Caco-2 (cell line): ENCODE measurements at regions not wholly inside any gene's neighbourhood (a gene's known extent, or its start where the extent isn't known, plus 50 kb on each side); places are given as distances from the start of the nearest gene placed in this dataset.
"Not testable (repeated sequence)": the region's sequence is repeated elsewhere in the genome, so short reads cannot be mapped to it uniquely, and the experiment has no call there.

Experiments used
- BruUV-seq: library from RNA; stranded (reverse); fragments of 400-500 nt; replicated peaks from 2 replicates; lab custom pipeline; 2021; lab: Mats Ljungman, UMichigan
- CTCF ChIA-PET: fragments of 300-600 bp; sonication (Branson Sonifier 250); formaldehyde crosslinking; loops from one replicate; lab custom pipeline; 2022; ENCODE audit warnings: antibody characterized with exemption; lab: Charles Lee
- POLR2A ChIA-PET: fragments of 300-600 bp; sonication (Branson Sonifier 250); formaldehyde crosslinking; loops from one replicate; lab custom pipeline; 2022; ENCODE audit warnings: antibody characterized with exemption; lab: Charles Lee
- DNase-seq, 2 experiments: peaks; one replicate each; pipeline versions ENCODE4 v3.0.0 to v3.0.0-alpha.2; 2020 to 2022
- H3K27me3 ChIP-seq: replicated peaks from 2 replicates; pipeline ENCODE4 v1.6.0; 2011; ENCODE audit warnings: low read length; ENCODE audit not compliant: control insufficient read depth, insufficient read depth
- H3K36me3 ChIP-seq: 2 replicates; pipeline ENCODE4 v1.5.1; 2011; ENCODE audit warnings: low read length; ENCODE audit not compliant: control insufficient read depth, insufficient read depth
- H3K4me1 ChIP-seq: fragments of 250-450 bp; sonication (Bioruptor Pico); 2 replicates; pipeline ENCODE4 v1.5.1; 2020; ENCODE audit warnings: mild to moderate bottlenecking
- H3K4me3 ChIP-seq: 2 replicates; pipeline ENCODE4 v1.5.1; 2011; ENCODE audit warnings: low read depth, mild to moderate bottlenecking, control low read depth, low read length
- H3K9me3 ChIP-seq: fragments of 250-450 bp; sonication (Bioruptor Pico); 2 replicates; pipeline ENCODE4 v1.5.1; 2020; ENCODE audit warnings: mild to moderate bottlenecking, moderate library complexity
- H3K27ac Mint-ChIP-seq: one replicate; pipeline ENCODE4 v1.8.0; 2022; ENCODE audit warnings: mixed read lengths; ENCODE audit not compliant: unreplicated experiment
- H3K27me3 Mint-ChIP-seq: one replicate; pipeline ENCODE4 v1.8.0; 2022; ENCODE audit warnings: mixed read lengths; ENCODE audit not compliant: insufficient read depth, unreplicated experiment
- H3K36me3 Mint-ChIP-seq: one replicate; pipeline ENCODE4 v1.8.0; 2022; ENCODE audit warnings: mild to moderate bottlenecking, mixed read lengths; ENCODE audit not compliant: insufficient read depth, unreplicated experiment
- H3K4me1 Mint-ChIP-seq: one replicate; pipeline ENCODE4 v1.8.0; 2022; ENCODE audit warnings: low read depth, mixed read lengths; ENCODE audit not compliant: unreplicated experiment
- H3K4me3 Mint-ChIP-seq: one replicate; pipeline ENCODE4 v1.8.0; 2022; ENCODE audit warnings: mild to moderate bottlenecking, moderate library complexity, mixed read lengths; ENCODE audit not compliant: unreplicated experiment
- H3K9me3 Mint-ChIP-seq: one replicate; pipeline ENCODE4 v1.8.0; 2022; ENCODE audit warnings: mixed read lengths; ENCODE audit not compliant: unreplicated experiment
- intact Hi-C: fragments of 100-400 bp; cut with micrococcal nuclease; formaldehyde crosslinking; loops from one replicate; pipeline ENCODE4 v1.10.0; 2022; ENCODE audit not compliant: unreplicated experiment
- TF ChIP-seq, protein P1 (sequence below), 2 experiments: fragments of 200-600 bp in 1 of 2; IDR thresholded peaks; 1 replicate in 1 of 2; 2 replicates in 1 of 2; pipeline versions ENCODE4 v1.5.1 to v1.8.0; 2011 to 2022; ENCODE audit warnings: antibody characterized with exemption in 1 of 2, control low read depth in 1 of 2, inconsistent platforms in 1 of 2, low read depth in 1 of 2, low read length in 1 of 2, mild to moderate bottlenecking in 1 of 2, moderate library complexity in 1 of 2; ENCODE audit not compliant: insufficient read depth in 1 of 2, severe bottlenecking in 1 of 2, unreplicated experiment in 1 of 2

- no peaks in the 10 kb centered on the region for H3K36me3 ChIP-seq
- Mint-ChIP-seq H3K4me1 (no peaks in the 10 kb centered on the region), H3K4me3 (no peak overlapping the region), H3K9me3 (no peaks in the 10 kb centered on the region), H3K27ac (no peak overlapping the region), H3K36me3 (no peaks in the 10 kb centered on the region), H3K27me3 (peaks cover 13% of the 10 kb centered on the region)
- ChIA-PET CTCF (no interaction called here), POLR2A (no interaction called here)
- no peaks in the 10 kb centered on the region for H3K9me3 ChIP-seq
- intact Hi-C loops: no loop called here
- H3K4me1 ChIP-seq: no peaks in the 10 kb centered on the region
- H3K27me3 ChIP-seq: no peaks in the 10 kb centered on the region
- no peak for DNase-seq
- no peak overlapping the region for H3K4me3 ChIP-seq
- BruUV-seq: no TSS peak
- TF ChIP-seq, protein P1, sequence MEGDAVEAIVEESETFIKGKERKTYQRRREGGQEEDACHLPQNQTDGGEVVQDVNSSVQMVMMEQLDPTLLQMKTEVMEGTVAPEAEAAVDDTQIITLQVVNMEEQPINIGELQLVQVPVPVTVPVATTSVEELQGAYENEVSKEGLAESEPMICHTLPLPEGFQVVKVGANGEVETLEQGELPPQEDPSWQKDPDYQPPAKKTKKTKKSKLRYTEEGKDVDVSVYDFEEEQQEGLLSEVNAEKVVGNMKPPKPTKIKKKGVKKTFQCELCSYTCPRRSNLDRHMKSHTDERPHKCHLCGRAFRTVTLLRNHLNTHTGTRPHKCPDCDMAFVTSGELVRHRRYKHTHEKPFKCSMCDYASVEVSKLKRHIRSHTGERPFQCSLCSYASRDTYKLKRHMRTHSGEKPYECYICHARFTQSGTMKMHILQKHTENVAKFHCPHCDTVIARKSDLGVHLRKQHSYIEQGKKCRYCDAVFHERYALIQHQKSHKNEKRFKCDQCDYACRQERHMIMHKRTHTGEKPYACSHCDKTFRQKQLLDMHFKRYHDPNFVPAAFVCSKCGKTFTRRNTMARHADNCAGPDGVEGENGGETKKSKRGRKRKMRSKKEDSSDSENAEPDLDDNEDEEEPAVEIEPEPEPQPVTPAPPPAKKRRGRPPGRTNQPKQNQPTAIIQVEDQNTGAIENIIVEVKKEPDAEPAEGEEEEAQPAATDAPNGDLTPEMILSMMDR (IDR thresholded peaks at IDR 0.05; ENCODE audit: insufficient read depth in 1 of 2, low read depth in 1 of 2, low read length in 1 of 2, severe bottlenecking in 1 of 2, unreplicated experiment in 1 of 2): no peak
Observed at GRCh38 chr7:145104400-145104799, 268.5 kb upstream of the TPK1 start.

DNA sequence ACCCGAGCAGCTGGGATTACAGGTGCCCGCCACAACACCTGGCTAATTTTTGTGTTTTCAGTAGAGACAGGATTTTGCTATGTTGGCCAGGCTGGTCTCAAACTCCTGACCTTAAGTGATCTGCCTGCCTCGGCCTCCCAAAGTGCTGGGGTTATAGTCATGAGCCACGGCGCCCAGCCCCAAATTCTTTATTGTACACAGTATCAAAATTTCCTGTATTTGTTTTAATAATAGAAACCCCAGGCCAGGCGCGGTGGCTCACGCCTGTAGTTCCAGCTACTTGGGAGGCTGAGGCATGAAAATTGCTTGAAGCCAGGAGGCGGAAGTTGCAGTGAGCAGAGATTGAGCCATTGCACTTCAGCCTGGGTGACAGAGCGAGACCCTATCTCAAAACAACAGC, 266.3 kb upstream of the TPK1 start:
- H3K4me1 ChIP-seq, H3K36me3 Mint-ChIP-seq, intact Hi-C loops, H3K27ac Mint-ChIP-seq, H3K4me3 Mint-ChIP-seq, BruUV-seq, DNase-seq, H3K9me3 ChIP-seq, H3K4me3 ChIP-seq, H3K27me3 ChIP-seq, H3K36me3 ChIP-seq, H3K9me3 Mint-ChIP-seq, POLR2A ChIA-PET, H3K4me1 Mint-ChIP-seq, CTCF ChIA-PET: not testable (repeated sequence)
- H3K27me3 Mint-ChIP-seq: peaks cover 18% of the 10 kb centered on the region

GRCh38 chr7:145092766-145093165, 256.9 kb upstream of the TPK1 start:
- Mint-ChIP-seq H3K27ac (no peak overlapping the region), H3K4me3 (no peak overlapping the region), H3K36me3 (no peaks in the 10 kb centered on the region), H3K9me3 (no peaks in the 10 kb centered on the region), H3K27me3 (peaks cover 14% of the 10 kb centered on the region), H3K4me1 (no peaks in the 10 kb centered on the region)
- H3K4me1 ChIP-seq: no peaks in the 10 kb centered on the region
- no peaks in the 10 kb centered on the region for H3K9me3 ChIP-seq
- CTCF ChIA-PET: no interaction called here
- TF ChIP-seq, protein P1 (IDR thresholded peaks at IDR 0.05; ENCODE audit: insufficient read depth in 1 of 2, low read depth in 1 of 2, low read length in 1 of 2, severe bottlenecking in 1 of 2, unreplicated experiment in 1 of 2): no peak
- no TSS peak for BruUV-seq
- POLR2A ChIA-PET: no interaction called here
- DNase-seq: no peak
- no peaks in the 10 kb centered on the region for H3K27me3 ChIP-seq
- no peak overlapping the region for H3K4me3 ChIP-seq
- no peaks in the 10 kb centered on the region for H3K36me3 ChIP-seq
- intact Hi-C loops: no loop called here
